ENCODE measurements at regions not wholly inside any gene's neighbourhood (a gene's known extent, or its start where the extent isn't known, plus 50 kb on each side); places are given as distances from the start of the nearest gene placed in this dataset.

- H4K20me1 ChIP-seq (ENCODE audit: insufficient read depth, low read length), result no peaks in the 10 kb centered on the region
- no peak overlapping the region for H3K27ac ChIP-seq (ENCODE audit: low read length)
- no peaks in the 10 kb centered on the region for H3F3A ChIP-seq (ENCODE audit: insufficient read depth, low read length)
- H3K9me2 ChIP-seq (replicated peaks; ENCODE audit: insufficient read depth, low read length), result no peaks in the 10 kb centered on the region
- no peaks in the 10 kb centered on the region for H3K27me3 ChIP-seq (replicated peaks; ENCODE audit: insufficient read depth, low read length)
- H3K4me3 ChIP-seq (ENCODE audit: low read length), result no peak overlapping the region
- H3K9ac ChIP-seq (ENCODE audit: low read length), result no peak overlapping the region
- no peaks in the 10 kb centered on the region for H3K9me3 ChIP-seq (replicated peaks; ENCODE audit: insufficient read depth, low read length)
- TF ChIP-seq EZH2 (optimal IDR thresholded peaks at IDR 0.05; ENCODE audit: low read depth, low read length), result no peak
- no peak for TF ChIP-seq EZH2phosphoT487 (IDR thresholded peaks at IDR 0.05; ENCODE audit: low read length)
- TF ChIP-seq, protein P1, sequence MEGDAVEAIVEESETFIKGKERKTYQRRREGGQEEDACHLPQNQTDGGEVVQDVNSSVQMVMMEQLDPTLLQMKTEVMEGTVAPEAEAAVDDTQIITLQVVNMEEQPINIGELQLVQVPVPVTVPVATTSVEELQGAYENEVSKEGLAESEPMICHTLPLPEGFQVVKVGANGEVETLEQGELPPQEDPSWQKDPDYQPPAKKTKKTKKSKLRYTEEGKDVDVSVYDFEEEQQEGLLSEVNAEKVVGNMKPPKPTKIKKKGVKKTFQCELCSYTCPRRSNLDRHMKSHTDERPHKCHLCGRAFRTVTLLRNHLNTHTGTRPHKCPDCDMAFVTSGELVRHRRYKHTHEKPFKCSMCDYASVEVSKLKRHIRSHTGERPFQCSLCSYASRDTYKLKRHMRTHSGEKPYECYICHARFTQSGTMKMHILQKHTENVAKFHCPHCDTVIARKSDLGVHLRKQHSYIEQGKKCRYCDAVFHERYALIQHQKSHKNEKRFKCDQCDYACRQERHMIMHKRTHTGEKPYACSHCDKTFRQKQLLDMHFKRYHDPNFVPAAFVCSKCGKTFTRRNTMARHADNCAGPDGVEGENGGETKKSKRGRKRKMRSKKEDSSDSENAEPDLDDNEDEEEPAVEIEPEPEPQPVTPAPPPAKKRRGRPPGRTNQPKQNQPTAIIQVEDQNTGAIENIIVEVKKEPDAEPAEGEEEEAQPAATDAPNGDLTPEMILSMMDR (IDR thresholded peaks at IDR 0.05; ENCODE audit: low read length), result no peak
- no peak overlapping the region for H2AFZ ChIP-seq (ENCODE audit: low read length)
- no peak for DNase-seq
- no peaks in the 10 kb centered on the region for H3K79me2 ChIP-seq (ENCODE audit: low read length)
- H3K4me1 ChIP-seq (ENCODE audit: low read length), result no peaks in the 10 kb centered on the region
- H3K36me3 ChIP-seq (replicated peaks; ENCODE audit: insufficient read depth, low read length), result no peaks in the 10 kb centered on the region
- no peak overlapping the region for H3K4me2 ChIP-seq (ENCODE audit: low read depth, low read length)
These were observed 156.8 kb downstream of the NXNL2 start for GRCh38 chr9:88691811-88692210.

DNA sequence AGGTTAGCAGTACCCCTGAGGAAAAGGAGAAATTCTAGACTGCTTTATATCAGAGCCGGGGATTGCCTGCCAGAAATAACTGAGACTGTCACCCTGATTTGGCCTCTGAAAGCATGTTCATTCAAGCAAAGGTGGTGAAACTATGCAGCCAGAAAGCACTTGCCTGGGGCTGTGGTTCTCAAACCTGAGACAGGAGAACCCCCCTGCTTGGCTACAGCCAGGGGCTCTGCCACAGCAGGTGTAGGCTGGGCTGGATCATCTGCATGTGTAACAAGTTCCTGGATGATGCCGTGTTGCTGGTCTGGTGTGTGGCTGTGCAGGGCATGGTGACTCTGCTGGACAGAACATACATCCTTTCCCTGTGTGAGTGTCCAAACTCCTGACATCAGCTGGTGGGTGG lies 157.8 kb downstream of the NXNL2 start:
- H2AFZ ChIP-seq (ENCODE audit: low read length), result no peak overlapping the region
- H3K9me3 ChIP-seq (replicated peaks; ENCODE audit: insufficient read depth, low read length), result no peaks in the 10 kb centered on the region
- H3K36me3 ChIP-seq (replicated peaks; ENCODE audit: insufficient read depth, low read length), result no peaks in the 10 kb centered on the region
- DNase-seq, result no peak
- H3K4me1 ChIP-seq (ENCODE audit: low read length), result no peaks in the 10 kb centered on the region
- H3K4me2 ChIP-seq (ENCODE audit: low read depth, low read length), result no peak overlapping the region
- no peaks in the 10 kb centered on the region for H4K20me1 ChIP-seq (ENCODE audit: insufficient read depth, low read length)
- no peaks in the 10 kb centered on the region for H3K9me2 ChIP-seq (replicated peaks; ENCODE audit: insufficient read depth, low read length)
- H3K27ac ChIP-seq (ENCODE audit: low read length), result no peak overlapping the region
- H3K9ac ChIP-seq (ENCODE audit: low read length), result no peak overlapping the region
- H3K4me3 ChIP-seq (ENCODE audit: low read length), result no peak overlapping the region
- TF ChIP-seq, protein P1 (IDR thresholded peaks at IDR 0.05; ENCODE audit: low read length), result no peak
- TF ChIP-seq EZH2 (optimal IDR thresholded peaks at IDR 0.05; ENCODE audit: low read depth, low read length) (no peak), EZH2phosphoT487 (IDR thresholded peaks at IDR 0.05; ENCODE audit: low read length) (no peak)
- H3K79me2 ChIP-seq (ENCODE audit: low read length), result no peaks in the 10 kb centered on the region
- no peaks in the 10 kb centered on the region for H3F3A ChIP-seq (ENCODE audit: insufficient read depth, low read length)
- no peaks in the 10 kb centered on the region for H3K27me3 ChIP-seq (replicated peaks; ENCODE audit: insufficient read depth, low read length)

DNA sequence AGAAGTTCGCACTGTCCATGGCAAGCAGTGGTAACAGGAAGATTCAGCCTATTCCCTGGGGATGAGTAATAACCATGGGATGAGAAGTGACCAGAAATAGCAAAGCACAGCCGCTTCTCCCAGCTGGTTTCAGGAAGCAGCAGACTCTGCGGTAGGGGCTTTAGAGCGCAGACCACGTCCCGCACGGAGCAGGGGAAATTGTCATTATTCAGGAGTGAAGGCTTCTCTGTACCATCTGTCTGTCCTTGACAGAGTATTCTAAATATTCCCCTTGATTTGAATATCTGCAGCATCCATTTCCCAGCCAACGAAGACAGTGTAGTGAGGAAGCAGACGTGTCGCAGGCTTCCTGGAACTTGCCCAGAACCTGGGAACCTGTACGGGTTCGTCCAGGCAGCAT lies 159.6 kb downstream of the NXNL2 start:
- Histone ChIP-seq H4K20me1 (ENCODE audit: insufficient read depth, low read length) (no peaks in the 10 kb centered on the region), H3K4me2 (ENCODE audit: low read depth, low read length) (no peak overlapping the region), H3K79me2 (ENCODE audit: low read length) (no peaks in the 10 kb centered on the region), H3K9me3 (replicated peaks; ENCODE audit: insufficient read depth, low read length) (no peaks in the 10 kb centered on the region), H3K9ac (ENCODE audit: low read length) (no peak overlapping the region), H3K4me1 (ENCODE audit: low read length) (no peaks in the 10 kb centered on the region), H3K36me3 (replicated peaks; ENCODE audit: insufficient read depth, low read length) (no peaks in the 10 kb centered on the region), H3F3A (ENCODE audit: insufficient read depth, low read length) (no peaks in the 10 kb centered on the region), H2AFZ (ENCODE audit: low read length) (no peak overlapping the region), H3K4me3 (ENCODE audit: low read length) (no peak overlapping the region), H3K27ac (ENCODE audit: low read length) (no peak overlapping the region), H3K27me3 (replicated peaks; ENCODE audit: insufficient read depth, low read length) (no peaks in the 10 kb centered on the region), H3K9me2 (replicated peaks; ENCODE audit: insufficient read depth, low read length) (no peaks in the 10 kb centered on the region)
- TF ChIP-seq EZH2 (optimal IDR thresholded peaks at IDR 0.05; ENCODE audit: low read depth, low read length), result no peak
- TF ChIP-seq, protein P1 (IDR thresholded peaks at IDR 0.05; ENCODE audit: low read length), result no peak
- no peak for TF ChIP-seq EZH2phosphoT487 (IDR thresholded peaks at IDR 0.05; ENCODE audit: low read length)
- DNase-seq, result no peak
